GM12873 (cell line): ENCODE measurements at regions not wholly inside any gene's neighbourhood (a gene's known extent, or its start where the extent isn't known, plus 50 kb on each side); places are given as distances from the start of the nearest gene placed in this dataset.

ENCODE experiments used
- TF ChIP-seq, protein P1 (sequence below): IDR thresholded peaks from 2 replicates; pipeline ENCODE4 v1.5.1; 2012; ENCODE audit warnings: low read depth, mild to moderate bottlenecking, moderate library complexity, low read length, control low read depth; ENCODE audit not compliant: insufficient read depth; ENCODE audit errors: missing control alignments

GRCh38 chr6:132198896-132199295 is 202.4 kb downstream of the MOXD1 start:
- TF ChIP-seq, protein P1, sequence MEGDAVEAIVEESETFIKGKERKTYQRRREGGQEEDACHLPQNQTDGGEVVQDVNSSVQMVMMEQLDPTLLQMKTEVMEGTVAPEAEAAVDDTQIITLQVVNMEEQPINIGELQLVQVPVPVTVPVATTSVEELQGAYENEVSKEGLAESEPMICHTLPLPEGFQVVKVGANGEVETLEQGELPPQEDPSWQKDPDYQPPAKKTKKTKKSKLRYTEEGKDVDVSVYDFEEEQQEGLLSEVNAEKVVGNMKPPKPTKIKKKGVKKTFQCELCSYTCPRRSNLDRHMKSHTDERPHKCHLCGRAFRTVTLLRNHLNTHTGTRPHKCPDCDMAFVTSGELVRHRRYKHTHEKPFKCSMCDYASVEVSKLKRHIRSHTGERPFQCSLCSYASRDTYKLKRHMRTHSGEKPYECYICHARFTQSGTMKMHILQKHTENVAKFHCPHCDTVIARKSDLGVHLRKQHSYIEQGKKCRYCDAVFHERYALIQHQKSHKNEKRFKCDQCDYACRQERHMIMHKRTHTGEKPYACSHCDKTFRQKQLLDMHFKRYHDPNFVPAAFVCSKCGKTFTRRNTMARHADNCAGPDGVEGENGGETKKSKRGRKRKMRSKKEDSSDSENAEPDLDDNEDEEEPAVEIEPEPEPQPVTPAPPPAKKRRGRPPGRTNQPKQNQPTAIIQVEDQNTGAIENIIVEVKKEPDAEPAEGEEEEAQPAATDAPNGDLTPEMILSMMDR: no peak

GRCh38 chr6:132198040-132198439 is 203.2 kb downstream of the MOXD1 start:
- TF ChIP-seq, protein P1: no peak

DNA sequence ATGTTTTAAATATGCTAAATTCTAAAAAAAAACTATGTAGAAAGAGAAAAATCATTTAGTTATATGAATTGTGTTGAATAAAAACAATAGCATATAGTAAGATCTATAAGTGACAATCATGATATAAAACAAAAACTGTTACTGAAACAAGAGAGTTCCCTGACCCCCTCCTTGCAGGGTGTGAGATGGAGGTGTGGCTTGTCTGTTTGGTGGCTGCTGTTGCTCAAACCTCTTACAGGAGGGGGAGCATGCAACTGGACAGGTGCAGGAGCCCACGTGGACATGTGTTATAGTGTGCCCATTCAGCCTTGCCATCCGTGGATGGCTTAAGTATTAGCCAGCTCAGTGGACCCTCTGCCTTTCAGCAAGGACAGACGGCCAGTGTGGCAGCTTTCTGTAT is 206.7 kb downstream of the MOXD1 start:
- TF ChIP-seq, protein P1: no peak

DNA sequence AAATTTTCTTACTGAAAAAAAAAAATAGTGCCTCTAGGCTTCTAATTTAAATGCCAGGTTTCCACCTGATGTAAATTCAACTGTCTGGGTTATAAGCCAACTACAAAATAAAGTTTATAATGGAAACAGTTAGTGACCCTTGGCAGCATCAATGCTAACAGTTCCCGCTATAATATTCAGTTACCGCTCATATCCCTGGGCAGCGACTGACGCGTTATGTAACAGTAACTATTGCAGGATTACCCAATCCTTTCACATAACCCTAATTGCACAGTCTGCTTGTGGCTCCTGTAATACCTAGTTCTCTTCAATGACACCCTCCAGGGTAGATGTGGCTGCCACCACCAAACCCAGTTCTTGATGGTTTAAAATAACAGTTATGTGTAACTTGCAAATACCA is 208.6 kb downstream of the MOXD1 start:
- TF ChIP-seq, protein P1: no peak

DNA sequence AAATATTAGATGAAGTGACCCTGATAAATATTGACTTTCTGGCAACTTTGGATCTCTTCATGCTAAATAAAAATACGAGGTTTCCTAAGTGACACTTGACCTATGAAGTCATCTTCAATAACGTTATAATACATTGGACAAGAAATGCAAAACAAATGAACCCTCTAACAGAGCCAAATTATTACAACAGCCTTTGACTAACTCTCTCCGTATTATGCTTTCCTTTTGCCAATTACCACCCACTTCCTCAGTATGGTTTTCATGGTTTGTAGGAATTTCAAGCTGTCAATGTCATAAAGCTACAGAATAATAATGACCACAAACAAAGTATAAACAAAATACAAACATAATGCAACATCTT is 210.5 kb downstream of the MOXD1 start:
- TF ChIP-seq, protein P1: no peak

- TF ChIP-seq, protein P1: no peak
These were observed 211.0 kb downstream of the MOXD1 start for GRCh38 chr6:132190097-132190814.

DNA sequence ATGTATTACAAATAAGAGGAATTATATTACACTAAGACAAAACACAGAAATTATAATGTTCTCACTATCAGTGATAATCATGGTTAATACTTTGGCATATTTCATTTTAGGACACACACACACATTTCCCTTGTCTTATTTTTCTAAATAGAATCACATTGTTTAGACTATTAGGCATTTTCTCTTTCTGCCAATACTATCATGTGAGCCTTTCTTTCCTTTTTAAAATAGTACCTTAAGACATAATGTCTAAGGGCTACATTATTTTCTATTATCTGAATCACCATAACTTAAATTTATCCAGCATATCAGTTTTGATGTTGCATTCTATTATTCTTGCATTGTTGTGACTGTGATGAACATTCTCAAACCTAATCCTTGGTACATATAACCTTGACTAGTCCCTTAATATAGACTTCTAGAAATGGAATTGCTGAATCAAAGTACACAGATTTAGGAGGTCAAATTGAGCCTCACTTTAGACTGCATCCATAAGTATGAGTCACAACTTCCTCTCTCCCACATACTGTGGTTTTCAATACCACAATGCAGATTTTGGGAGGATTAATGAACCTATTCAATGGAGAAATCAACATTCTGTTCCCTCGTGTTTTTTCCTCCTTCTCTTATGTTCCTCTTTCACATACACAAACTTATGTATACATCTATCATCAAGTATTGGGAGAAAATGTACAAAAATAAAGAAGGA is 212.6 kb downstream of the MOXD1 start:
- TF ChIP-seq, protein P1: no peak
